CD4-positive, alpha-beta T cell (primary cell): ENCODE measurements at regions not wholly inside any gene's neighbourhood (a gene's known extent, or its start where the extent isn't known, plus 50 kb on each side); places are given as distances from the start of the nearest gene placed in this dataset.

ENCODE experiments used
- ATAC-seq: fragments of 200-7000 bp; cut with Tn5 transposase; one replicate; pipeline ENCODE4 v1.10.0; 2022; ENCODE audit warnings: mild to moderate bottlenecking; ENCODE audit not compliant: poor library complexity
- CTCF ChIA-PET: fragments of 350-600 bp; sonication (Branson Sonifier 250); formaldehyde crosslinking; loops from one replicate; lab custom pipeline; 2021; ENCODE audit warnings: antibody characterized with exemption, inconsistent platforms; lab: Charles Lee
- POLR2A ChIA-PET: fragments of 350-600 bp; sonication (Branson Sonifier 250); formaldehyde crosslinking; loops from one replicate; lab custom pipeline; 2021; ENCODE audit warnings: antibody characterized with exemption, inconsistent platforms; lab: Charles Lee
- DNase-seq, 14 experiments: peaks; one replicate each; pipeline ENCODE4 v3.0.0-alpha.2; 2013 to 2020; ENCODE audit warnings: mixed read lengths in 2 of 14
- H3K27ac ChIP-seq, 2 donors: one replicate each; pipeline versions ENCODE4 v1.5.1 to v1.7.0; 2013; ENCODE audit warnings: low read length in 2 of 2, low read depth in 1 of 2, mild to moderate bottlenecking in 1 of 2
- H3K27me3 ChIP-seq, 2 experiments: 1 replicate in 1 of 2; 2 replicates in 1 of 2; pipeline versions ENCODE4 v1.6.1 to v1.7.0; 2013; ENCODE audit warnings: low read length in 2 of 2, control low read depth in 1 of 2, mild to moderate bottlenecking in 1 of 2, moderate library complexity in 1 of 2; ENCODE audit not compliant: insufficient read depth in 2 of 2, control insufficient read depth in 1 of 2
- H3K36me3 ChIP-seq: one replicate; pipeline ENCODE4 v1.6.1; 2013; ENCODE audit warnings: low read length, control low read depth; ENCODE audit not compliant: insufficient read depth
- H3K4me1 ChIP-seq: one replicate; pipeline ENCODE4 v1.6.1; 2013; ENCODE audit warnings: low read length, control low read depth; ENCODE audit not compliant: insufficient read depth
- H3K4me3 ChIP-seq: one replicate; pipeline ENCODE4 v1.5.1; 2013; ENCODE audit warnings: mild to moderate bottlenecking, low read length, moderate library complexity
- H3K9me3 ChIP-seq, 2 experiments: 1 replicate in 1 of 2; 2 replicates in 1 of 2; pipeline versions ENCODE4 v1.6.1 to v1.7.0; 2013; ENCODE audit warnings: low read length in 2 of 2, mild to moderate bottlenecking in 2 of 2, control low read depth in 1 of 2, moderate library complexity in 1 of 2; ENCODE audit not compliant: control insufficient read depth in 1 of 2, insufficient read depth in 1 of 2
- H3K27ac Mint-ChIP-seq: one replicate; pipeline ENCODE4 v1.8.0; 2020; ENCODE audit warnings: mixed read lengths
- H3K27me3 Mint-ChIP-seq: one replicate; pipeline ENCODE4 v1.8.0; 2021; ENCODE audit warnings: mixed read lengths
- H3K36me3 Mint-ChIP-seq: one replicate; pipeline ENCODE4 v1.8.0; 2021; ENCODE audit warnings: low read depth, mixed read lengths
- H3K4me1 Mint-ChIP-seq: one replicate; pipeline ENCODE4 v1.8.0; 2021; ENCODE audit warnings: low read depth, mixed read lengths
- H3K4me3 Mint-ChIP-seq: one replicate; pipeline ENCODE4 v1.8.0; 2020; ENCODE audit warnings: mild to moderate bottlenecking, mixed read lengths
- H3K9me3 Mint-ChIP-seq: one replicate; pipeline ENCODE4 v1.8.0; 2020; ENCODE audit warnings: mixed read lengths
- CTCF ChIP-seq: fragments of 200-600 bp; IDR thresholded peaks from one replicate; pipeline ENCODE4 v1.8.0; 2022; ENCODE audit warnings: antibody characterized with exemption, mild to moderate bottlenecking
- intact Hi-C, 2 experiments: fragments of 100-400 bp; cut with DNase I in 1 of 2; cut with micrococcal nuclease in 1 of 2; formaldehyde crosslinking; loops; one replicate each; pipeline versions ENCODE4 v1.15.1 to v1.9.0; 2023 to 2025; cut with DNase I, micrococcal nuclease

GRCh38 chr14:66240105-66240504, 246.1 kb upstream of the CCDC196 start:
- no peaks in the 10 kb centered on the region for H3K36me3 ChIP-seq
- H3K27me3 ChIP-seq, result peaks cover 5 to 6% of the 10 kb centered on the region in 2 experiments
- ChIA-PET POLR2A (no interaction called here), CTCF (interaction anchor here (1.0 kb wide), 1 partner anchor 12 kb away, joined by 3 read pairs; no protein-coding TSS in a partner anchor)
- H3K9me3 Mint-ChIP-seq, result no peaks in the 10 kb centered on the region
- no peaks in the 10 kb centered on the region for H3K36me3 Mint-ChIP-seq
- no peak overlapping the region for H3K4me3 Mint-ChIP-seq
- no peak for DNase-seq
- H3K27me3 Mint-ChIP-seq, result peaks cover 26% of the 10 kb centered on the region
- no peaks in the 10 kb centered on the region for H3K4me1 ChIP-seq
- no peak for TF ChIP-seq CTCF
- H3K4me3 ChIP-seq, result no peak overlapping the region
- intact Hi-C loops, result no loop called here
- no peaks in the 10 kb centered on the region for H3K9me3 ChIP-seq
- no peak overlapping the region for H3K27ac Mint-ChIP-seq
- H3K4me1 Mint-ChIP-seq, result no peaks in the 10 kb centered on the region
- no peak overlapping the region for H3K27ac ChIP-seq
- no peak for ATAC-seq

- Histone ChIP-seq H3K4me3 (no peak overlapping the region), H3K4me1 (no peaks in the 10 kb centered on the region), H3K9me3 (no peaks in the 10 kb centered on the region), H3K36me3 (no peaks in the 10 kb centered on the region), H3K27ac (no peak overlapping the region), H3K27me3 (peaks cover 0 to 7% of the 10 kb centered on the region in 2 experiments)
- TF ChIP-seq CTCF, result no peak
- H3K4me1 Mint-ChIP-seq, result no peaks in the 10 kb centered on the region
- no peaks in the 10 kb centered on the region for H3K9me3 Mint-ChIP-seq
- CTCF ChIA-PET, result no interaction called here
- H3K27me3 Mint-ChIP-seq, result peaks cover 19% of the 10 kb centered on the region
- intact Hi-C loops, result no loop called here
- DNase-seq (no peak), ATAC-seq (no peak)
- H3K27ac Mint-ChIP-seq, result no peak overlapping the region
- no peaks in the 10 kb centered on the region for H3K36me3 Mint-ChIP-seq
- POLR2A ChIA-PET, result interaction anchor here (1.4 kb wide), 1 partner anchor 9 kb away, joined by 4 read pairs; no protein-coding TSS in a partner anchor
- no peak overlapping the region for H3K4me3 Mint-ChIP-seq
Measured at GRCh38 chr14:66242001-66242400, 244.2 kb upstream of the CCDC196 start.

GRCh38 chr14:66244834-66245233, 241.3 kb upstream of the CCDC196 start:
- Mint-ChIP-seq H3K4me3 (no peak overlapping the region), H3K27me3 (peaks cover 8% of the 10 kb centered on the region), H3K4me1 (no peaks in the 10 kb centered on the region), H3K9me3 (no peaks in the 10 kb centered on the region), H3K27ac (no peak overlapping the region), H3K36me3 (no peaks in the 10 kb centered on the region)
- TF ChIP-seq CTCF, result no peak
- CTCF ChIA-PET, result no interaction called here
- no peaks in the 10 kb centered on the region for H3K4me1 ChIP-seq
- H3K4me3 ChIP-seq, result no peak overlapping the region
- ATAC-seq, result no peak
- no peaks in the 10 kb centered on the region for H3K9me3 ChIP-seq
- H3K36me3 ChIP-seq, result no peaks in the 10 kb centered on the region
- POLR2A ChIA-PET, result no interaction called here
- H3K27me3 ChIP-seq, result peaks cover 0 to 2% of the 10 kb centered on the region in 2 experiments
- H3K27ac ChIP-seq, result no peak overlapping the region
- intact Hi-C loops, result no loop called here
- DNase-seq, result no peak
